PC-9 (cell line): ENCODE measurements at regions not wholly inside any gene's neighbourhood (a gene's known extent, or its start where the extent isn't known, plus 50 kb on each side); places are given as distances from the start of the nearest gene placed in this dataset.

Experiments
- BruUV-seq: library from RNA; stranded (reverse); fragments of 400-500 nt; replicated peaks from 2 replicates; lab custom pipeline; 2021; lab: Mats Ljungman, UMichigan
- CTCF ChIA-PET: fragments of 300-600 bp; sonication (Branson Sonifier 250); formaldehyde crosslinking; loops from one replicate; lab custom pipeline; 2022; ENCODE audit warnings: antibody characterized with exemption; lab: Charles Lee
- POLR2A ChIA-PET: fragments of 300-600 bp; sonication (Branson Sonifier 250); formaldehyde crosslinking; loops from one replicate; lab custom pipeline; 2022; ENCODE audit warnings: antibody characterized with exemption; ENCODE audit not compliant: unreplicated experiment; lab: Charles Lee
- DNase-seq, 2 experiments: peaks; one replicate each; pipeline versions ENCODE4 v3.0.0 to v3.0.0-alpha.2; 2015 to 2022; ENCODE audit warnings: mixed read lengths in 1 of 2
- H2AFZ ChIP-seq: fragments of 200-600 bp; sonication (generic); 2 replicates; pipeline ENCODE4 v1.8.1; 2017; ENCODE audit warnings: antibody characterized with exemption
- H3F3A ChIP-seq: fragments of 200-600 bp; sonication (generic); 2 replicates; pipeline ENCODE4 v1.8.1; 2017; ENCODE audit warnings: antibody characterized with exemption, mild to moderate bottlenecking, low read depth; ENCODE audit not compliant: insufficient read depth
- H3K27ac ChIP-seq: fragments of 200-600 bp; sonication (generic); 2 replicates; pipeline ENCODE4 v1.6.1; 2016; ENCODE audit warnings: mixed run types
- H3K27me3 ChIP-seq: fragments of 200-600 bp; sonication (generic); 2 replicates; pipeline ENCODE4 v1.6.1; 2016; ENCODE audit warnings: low read depth, mixed run types; ENCODE audit not compliant: insufficient read depth
- H3K36me3 ChIP-seq: fragments of 200-600 bp; sonication (generic); 2 replicates; pipeline ENCODE4 v1.6.1; 2016; ENCODE audit warnings: low read depth, mixed run types
- H3K4me1 ChIP-seq: fragments of 200-600 bp; sonication (generic); replicated peaks from 2 replicates; pipeline ENCODE4 v1.6.1; 2016; ENCODE audit warnings: mixed run types; ENCODE audit not compliant: insufficient read depth
- H3K4me2 ChIP-seq: fragments of 200-600 bp; sonication (generic); 2 replicates; pipeline ENCODE4 v1.6.1; 2017; ENCODE audit warnings: mixed run types
- H3K4me3 ChIP-seq: fragments of 200-600 bp; sonication (generic); 2 replicates; pipeline ENCODE4 v1.6.1; 2016; ENCODE audit warnings: mixed run types
- H3K79me2 ChIP-seq: fragments of 200-600 bp; sonication (generic); 2 replicates; pipeline ENCODE4 v1.6.1; 2017; ENCODE audit warnings: low read depth, mixed run types
- H3K9me2 ChIP-seq: fragments of 200-600 bp; sonication (generic); 2 replicates; pipeline ENCODE4 v1.8.1; 2017; ENCODE audit warnings: mild to moderate bottlenecking; ENCODE audit not compliant: insufficient read depth
- H3K9me3 ChIP-seq: fragments of 200-600 bp; sonication (generic); 2 replicates; pipeline ENCODE4 v1.8.1; 2016; ENCODE audit warnings: low read depth; ENCODE audit not compliant: insufficient read depth
- H4K20me1 ChIP-seq: fragments of 200-600 bp; sonication (generic); 2 replicates; pipeline ENCODE4 v1.8.1; 2017; ENCODE audit not compliant: insufficient read depth
- CTCF ChIP-seq: fragments of 200-600 bp; sonication (generic); conservative IDR thresholded peaks from 2 replicates; pipeline ENCODE4 v1.6.1; 2017; ENCODE audit warnings: mixed run types, antibody characterized with exemption, mild to moderate bottlenecking, moderate library complexity
- EZH2 ChIP-seq: fragments of 200-600 bp; sonication (generic); IDR thresholded peaks from 2 replicates; pipeline ENCODE4 v1.8.0; 2017; ENCODE audit warnings: antibody characterized with exemption, low read depth
- intact Hi-C: fragments of 100-400 bp; cut with micrococcal nuclease; formaldehyde crosslinking; loops from one replicate; pipeline ENCODE4 v1.10.0; 2022; ENCODE audit not compliant: unreplicated experiment

- H3K27me3 ChIP-seq = no peaks in the 10 kb centered on the region
- BruUV-seq = no TSS peak
- POLR2A ChIA-PET = interaction anchor here (0.6 kb wide), 1 partner anchor 507 kb away, joined by 3 read pairs; no protein-coding TSS in a partner anchor
Measured at GRCh38 chr15:70354346-70354905, 256.7 kb upstream of the TLE3 start.

GRCh38 chr15:70353606-70354345 lies 256.1 kb upstream of the TLE3 start:
- no peak for TF ChIP-seq CTCF
- TF ChIP-seq EZH2 = no peak
- H3K4me2 ChIP-seq = no peak overlapping the region
- no peak overlapping the region for H3K27ac ChIP-seq
- H3K79me2 ChIP-seq = no peaks in the 10 kb centered on the region
- no peaks in the 10 kb centered on the region for H3K27me3 ChIP-seq
- intact Hi-C loops = no loop called here
- no peaks in the 10 kb centered on the region for H3K36me3 ChIP-seq
- no peaks in the 10 kb centered on the region for H3K9me3 ChIP-seq
- BruUV-seq = no TSS peak
- H2AFZ ChIP-seq = no peak overlapping the region
- no peak for DNase-seq
- no peaks in the 10 kb centered on the region for H4K20me1 ChIP-seq
- no peaks in the 10 kb centered on the region for H3K4me1 ChIP-seq
- ChIA-PET POLR2A (interaction anchor here (0.7 kb wide), 1 partner anchor 47 kb away, joined by 3 read pairs; no protein-coding TSS in a partner anchor), CTCF (no interaction called here)
- no peak overlapping the region for H3K4me3 ChIP-seq
- no peaks in the 10 kb centered on the region for H3K9me2 ChIP-seq
- no peaks in the 10 kb centered on the region for H3F3A ChIP-seq

More at GRCh38 chr15:70354346-70354905, 256.7 kb upstream of the TLE3 start:
- no peak for DNase-seq
- Histone ChIP-seq H3K4me2 (no peak overlapping the region), H3K79me2 (no peaks in the 10 kb centered on the region), H3K9me3 (no peaks in the 10 kb centered on the region), H3F3A (no peaks in the 10 kb centered on the region), H3K36me3 (no peaks in the 10 kb centered on the region), H3K4me1 (no peaks in the 10 kb centered on the region), H3K4me3 (no peak overlapping the region), H3K27ac (no peak overlapping the region), H3K9me2 (no peaks in the 10 kb centered on the region), H2AFZ (no peak overlapping the region), H4K20me1 (no peaks in the 10 kb centered on the region)
- CTCF ChIA-PET = no interaction called here
- TF ChIP-seq CTCF (no peak), EZH2 (no peak)
- intact Hi-C loops = no loop called here

GRCh38 chr15:70351941-70352774 lies 254.4 kb upstream of the TLE3 start:
- ChIA-PET CTCF (no interaction called here), POLR2A (no interaction called here)
- Histone ChIP-seq H3K9me2 (no peaks in the 10 kb centered on the region), H3K9me3 (no peaks in the 10 kb centered on the region), H3F3A (no peaks in the 10 kb centered on the region), H3K27ac (no peak overlapping the region), H2AFZ (no peak overlapping the region), H3K4me1 (no peaks in the 10 kb centered on the region), H3K79me2 (no peaks in the 10 kb centered on the region), H4K20me1 (no peaks in the 10 kb centered on the region), H3K27me3 (no peaks in the 10 kb centered on the region), H3K4me2 (no peak overlapping the region), H3K4me3 (no peak overlapping the region), H3K36me3 (no peaks in the 10 kb centered on the region)
- intact Hi-C loops = no loop called here
- no TSS peak for BruUV-seq
- DNase-seq = no peak
- TF ChIP-seq EZH2 (no peak), CTCF (no peak)
